GM12878 (cell line): ENCODE measurements at regions not wholly inside any gene's neighbourhood (a gene's known extent, or its start where the extent isn't known, plus 50 kb on each side); places are given as distances from the start of the nearest gene placed in this dataset.
A peak's percentile ranks its signal among the peaks of the same experiment; 100 is the strongest.

Source experiments
- ATAC-seq: fragments of 200-7000 bp; cut with Tn5 transposase; 3 replicates; pipeline ENCODE4 v1.9.1; 2020; ENCODE audit warnings: mild to moderate bottlenecking, moderate library complexity
- BruUV-seq: library from RNA; stranded (reverse); fragments of 400-500 nt; replicated peaks from 2 replicates; lab custom pipeline; 2021; lab: Mats Ljungman, UMichigan
- CTCF ChIA-PET: fragments of 300-600 bp; sonication (Branson Sonifier 250); formaldehyde crosslinking; extraction: SDS; loops from one replicate; lab custom pipeline; 2021; ENCODE audit warnings: inconsistent platforms; lab: Yijun Ruan, JAX
- POLR2A ChIA-PET: fragments of 350-600 bp; formaldehyde crosslinking; extraction: SDS; loops from one replicate; lab custom pipeline; 2021; ENCODE audit warnings: inconsistent platforms; lab: Charles Lee
- RAD21 ChIA-PET: fragments of 300-600 bp; sonication (Branson Sonifier 250); formaldehyde crosslinking; loops from one replicate; lab custom pipeline; 2023; ENCODE audit warnings: antibody characterized with exemption; ENCODE audit not compliant: unreplicated experiment; lab: Charles Lee
- SMC1A ChIA-PET: fragments of 300-600 bp; sonication (Branson Sonifier 250); formaldehyde crosslinking; loops from one replicate; lab custom pipeline; 2023; ENCODE audit not compliant: unreplicated experiment, uncharacterized antibody; lab: Charles Lee
- DNase-seq: peaks from one replicate; pipeline ENCODE4 v3.0.0-alpha.2; 2011; ENCODE audit warnings: low read depth, low spot score
- FAIRE-seq: peaks from 3 replicates; lab custom pipeline; 2011; peaks lifted over from hg19 to GRCh38; lab: Jason Lieb, UNC
- H2AFZ ChIP-seq: 2 replicates; pipeline ENCODE4 v1.6.0; 2011; ENCODE audit warnings: low read depth, low read length, control low read depth; ENCODE audit not compliant: control insufficient read depth
- H3K27ac ChIP-seq: 2 replicates; pipeline ENCODE4 v1.5.1; 2011; ENCODE audit warnings: control low read depth; ENCODE audit not compliant: control insufficient read depth, insufficient read depth
- H3K27me3 ChIP-seq, 2 experiments: replicated peaks in 1 of 2; 2 replicates each; pipeline versions ENCODE4 v1.6.0 to v1.6.1; 2011; ENCODE audit warnings: low read length in 1 of 2; ENCODE audit not compliant: control insufficient read depth in 2 of 2, insufficient read depth in 2 of 2
- H3K36me3 ChIP-seq, 2 experiments: 2 replicates each; pipeline ENCODE4 v1.5.1; 2011; ENCODE audit warnings: low read length in 1 of 2; ENCODE audit not compliant: control insufficient read depth in 2 of 2, insufficient read depth in 2 of 2
- H3K4me1 ChIP-seq: 2 replicates; pipeline ENCODE4 v1.6.1; 2011; ENCODE audit warnings: mild to moderate bottlenecking, low read length, moderate library complexity, mixed read lengths; ENCODE audit not compliant: control insufficient read depth, insufficient read depth
- H3K4me2 ChIP-seq: 2 replicates; pipeline ENCODE4 v1.6.0; 2011; ENCODE audit warnings: control low read depth; ENCODE audit not compliant: control insufficient read depth, insufficient read depth
- H3K4me3 ChIP-seq: fragments of 200-600 bp; sonication (generic); 2 replicates; pipeline ENCODE4 v1.5.1; 2016
- H3K79me2 ChIP-seq: 2 replicates; pipeline ENCODE4 v1.6.0; 2011; ENCODE audit warnings: low read length; ENCODE audit not compliant: control insufficient read depth, insufficient read depth
- H3K9ac ChIP-seq: 2 replicates; pipeline ENCODE4 v1.8.0; 2011; ENCODE audit warnings: low read length, control low read depth, mixed read lengths; ENCODE audit not compliant: control insufficient read depth, insufficient read depth
- H3K9me3 ChIP-seq: replicated peaks from 3 replicates; pipeline ENCODE4 v1.5.1; 2011; ENCODE audit warnings: mild to moderate bottlenecking, low read length; ENCODE audit not compliant: control insufficient read depth, insufficient read depth
- H4K20me1 ChIP-seq: 2 replicates; pipeline ENCODE4 v1.6.0; 2011; ENCODE audit not compliant: control insufficient read depth, insufficient read depth
- E2F8 ChIP-seq: fragments of 450-650 bp; IDR thresholded peaks from 2 replicates; pipeline ENCODE4 v1.6.1; 2018; ENCODE audit warnings: mild to moderate bottlenecking, low read depth, moderate library complexity; ENCODE audit not compliant: partially characterized antibody
- ETV6 ChIP-seq, 2 experiments: fragments of 450-650 bp in 1 of 2; IDR thresholded peaks in 1 of 2; conservative IDR thresholded peaks in 1 of 2; 2 replicates each; pipeline ENCODE4 v1.6.1; 2014; ENCODE audit warnings: antibody characterized with exemption in 1 of 2, borderline replicate concordance in 1 of 2, low read depth in 1 of 2, mild to moderate bottlenecking in 1 of 2, moderate library complexity in 1 of 2
- GABPA ChIP-seq: IDR thresholded peaks from 2 replicates; pipeline ENCODE4 v1.6.1; 2014; ENCODE audit warnings: antibody characterized with exemption, low read depth, mild to moderate bottlenecking, inconsistent platforms
- HDAC2 ChIP-seq: fragments of 200-600 bp; sonication (generic); IDR thresholded peaks from 2 replicates; pipeline ENCODE4 v1.6.1; 2017
- MEF2B ChIP-seq: fragments of 450-650 bp; IDR thresholded peaks from 2 replicates; pipeline ENCODE4 v1.6.1; 2018; ENCODE audit warnings: mild to moderate bottlenecking, moderate library complexity; ENCODE audit not compliant: partially characterized antibody, poor library complexity, severe bottlenecking
- MTA2 ChIP-seq: fragments of 450-650 bp; IDR thresholded peaks from 2 replicates; pipeline ENCODE4 v1.6.1; 2016; ENCODE audit warnings: low read depth, mild to moderate bottlenecking, moderate library complexity
- NFXL1 ChIP-seq: fragments of 450-650 bp; IDR thresholded peaks from 2 replicates; pipeline ENCODE4 v1.6.1; 2017; ENCODE audit warnings: antibody characterized with exemption, mild to moderate bottlenecking, borderline replicate concordance
- RELA ChIP-seq: fragments of 450-650 bp; IDR thresholded peaks from 2 replicates; pipeline ENCODE4 v1.8.0; 2014; ENCODE audit warnings: borderline replicate concordance; ENCODE audit not compliant: partially characterized antibody
- SRF ChIP-seq, 2 experiments: IDR thresholded peaks; 2 replicates each; pipeline ENCODE4 v1.6.1; 2011; ENCODE audit warnings: low read depth in 2 of 2, low read length in 2 of 2, mild to moderate bottlenecking in 1 of 2, moderate library complexity in 1 of 2
- ZBTB11 ChIP-seq: fragments of 450-650 bp; formaldehyde crosslinking; IDR thresholded peaks from 2 replicates; pipeline ENCODE4 v1.5.0; 2022; ENCODE audit warnings: mild to moderate bottlenecking, missing genetic modification characterization
- ZNF622 ChIP-seq: fragments of 450-650 bp; IDR thresholded peaks from 2 replicates; pipeline ENCODE4 v1.6.1; 2017; ENCODE audit warnings: mild to moderate bottlenecking, inconsistent platforms
- WGBS: methylation state at CpG from one replicate; pipeline ENCODE4 v1.1.6; 2016; ENCODE audit warnings: low lambda C conversion rate; ENCODE audit not compliant: insufficient replicate concordance, insufficient coverage; ENCODE audit errors: missing lambda C conversion rate; 5-methylcytosine and 5-hydroxymethylcytosine counted together
- in situ Hi-C: fragments of 300-500 bp; cut with MboI; formaldehyde crosslinking; loops from 9 replicates; pipeline ENCODE4 v1.14.3; 2018; ENCODE audit warnings: mixed read lengths
- intact Hi-C: fragments of 100-400 bp; cut with micrococcal nuclease; formaldehyde crosslinking; loops from one replicate; pipeline ENCODE4 v1.14.2; 2022; ENCODE audit not compliant: unreplicated experiment

- TF ChIP-seq MEF2B: peak; percentile 37
- TF ChIP-seq NFXL1: no peak
- TF ChIP-seq, all 136 proteins: peak for 1
- Histone ChIP-seq H3K4me3 (no peak overlapping the region), H3K79me2 (no peaks in the 10 kb centered on the region), H3K27me3 (no peaks in the 10 kb centered on the region), H3K9me3 (no peaks in the 10 kb centered on the region; the same call in 2 of the 3 replicates), H3K36me3 (no peaks in the 10 kb centered on the region), H3K4me2 (no peak overlapping the region), H3K9ac (no peak overlapping the region), H3K27ac (no peak overlapping the region), H4K20me1 (no peaks in the 10 kb centered on the region), H3K4me1 (no peaks in the 10 kb centered on the region), H2AFZ (no peak overlapping the region)
- POLR2A ChIA-PET: interaction anchor here (1.0 kb wide), 1 partner anchor 9 kb away, joined by 3 read pairs; no protein-coding TSS in a partner anchor
- 66% methylated on average over 5 of the region's 5 CpGs for WGBS
- DNase-seq (no peak), FAIRE-seq (no peak), ATAC-seq (no peak)
- CTCF ChIA-PET: interaction anchor here (1.2 to 1.3 kb wide), 2 partner anchors 14 to 25 kb away, joined by 3 to 4 read pairs; no protein-coding TSS in a partner anchor
- in situ Hi-C loops: no loop called here
- SMC1A ChIA-PET: interaction anchor here (0.9 to 1.4 kb wide), 5 partner anchors 22 to 94 kb away, joined by 3 to 5 read pairs (median 3); no protein-coding TSS in a partner anchor
- BruUV-seq: no TSS peak
- intact Hi-C loops: no loop called here
- RAD21 ChIA-PET: no interaction called here
These were observed 138.0 kb downstream of the PIK3R1 start for GRCh38 chr5:68353605-68354004.

GRCh38 chr5:68354315-68354714, 138.8 kb downstream of the PIK3R1 start:
- WGBS: 82% methylated on average over 5 of the region's 5 CpGs
- BruUV-seq: no TSS peak
- intact Hi-C loops: no loop called here
- H3K9ac ChIP-seq: no peak overlapping the region
- no peaks in the 10 kb centered on the region for H3K9me3 ChIP-seq
- no peak for ATAC-seq
- in situ Hi-C loops: no loop called here
- no peaks in the 10 kb centered on the region for H3K27me3 ChIP-seq
- no peaks in the 10 kb centered on the region for H4K20me1 ChIP-seq
- ChIA-PET POLR2A (interaction anchor here (1.0 kb wide), 1 partner anchor 8 kb away, joined by 3 read pairs; no protein-coding TSS in a partner anchor), CTCF (interaction anchor here (0.8 kb wide), 1 partner anchor 68 kb away, joined by 3 read pairs; no protein-coding TSS in a partner anchor), SMC1A (interaction anchor here (0.9 to 1.1 kb wide), 2 partner anchors 24 to 43 kb away, joined by 3 to 5 read pairs; no protein-coding TSS in a partner anchor), RAD21 (no interaction called here)
- H3K36me3 ChIP-seq: no peaks in the 10 kb centered on the region
- no peak overlapping the region for H3K27ac ChIP-seq
- no peak overlapping the region for H3K4me2 ChIP-seq
- H3K79me2 ChIP-seq: no peaks in the 10 kb centered on the region
- no peak overlapping the region for H3K4me3 ChIP-seq
- no peak overlapping the region for H2AFZ ChIP-seq
- no peaks in the 10 kb centered on the region for H3K4me1 ChIP-seq
- no peak for FAIRE-seq
- no peak for DNase-seq
- TF ChIP-seq ZBTB11 (CRISPR knock-in tag) (no peak), RELA (no peak), MTA2 (no peak), SRF (IDR thresholded peaks at IDR 0.05; ENCODE audit: low read depth in 2 of 2, low read length in 2 of 2) (no peak), ETV6 (conservative IDR thresholded peaks at IDR 0.05 in 1 of 2, IDR thresholded peaks at IDR 0.05 in 1 of 2; ENCODE audit: borderline replicate concordance in 1 of 2, low read depth in 1 of 2) (no peak), E2F8 (no peak), HDAC2 (no peak), ZNF622 (no peak), GABPA (no peak)
